ENCODE measurements at regions not wholly inside any gene's neighbourhood (a gene's known extent, or its start where the extent isn't known, plus 50 kb on each side); places are given as distances from the start of the nearest gene placed in this dataset.
"Not testable (repeated sequence)": the region's sequence is repeated elsewhere in the genome, so short reads cannot be mapped to it uniquely, and the experiment has no call there.

DNA sequence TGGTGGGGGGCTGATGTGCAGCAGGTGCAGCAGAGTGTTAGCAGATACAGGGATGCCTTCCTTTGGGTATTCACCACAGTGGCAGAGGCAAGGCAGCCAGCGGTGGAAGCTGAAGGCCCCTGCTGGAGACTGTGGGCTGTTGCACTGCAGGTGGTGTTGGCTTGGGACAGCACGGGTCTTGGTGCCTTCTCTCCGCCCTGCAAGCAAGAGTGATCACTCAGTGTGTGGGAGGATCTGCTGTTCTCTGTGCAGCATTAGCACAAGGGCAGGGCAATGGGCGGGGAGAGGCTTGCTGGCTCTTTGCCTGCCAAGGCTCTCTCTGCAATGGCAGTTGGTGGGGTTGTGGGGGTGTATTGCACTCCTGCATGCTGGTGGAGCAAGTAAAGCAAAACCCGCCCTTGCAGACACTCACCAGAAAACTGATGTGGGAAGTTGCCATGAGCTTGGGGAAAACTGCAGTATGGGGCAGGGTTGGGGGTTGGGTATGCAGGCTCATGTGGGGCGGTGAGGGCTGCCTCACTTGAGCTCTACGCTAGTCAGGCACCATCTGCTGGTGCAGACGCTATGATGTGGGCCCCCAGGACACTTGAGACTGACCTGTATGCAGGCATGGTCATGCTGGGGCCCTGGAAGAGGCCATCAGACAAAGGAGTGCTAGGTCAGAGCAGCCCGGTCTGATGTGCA is 820.8 kb upstream of the GRIA3 start:
- no peak overlapping the region for H3K9ac ChIP-seq (ENCODE audit: low read depth in 1 of 2, low read length in 2 of 2)
- no peaks in the 10 kb centered on the region for H3K4me1 ChIP-seq (ENCODE audit: control insufficient read depth in 4 of 4, insufficient read depth in 4 of 4, low read length in 3 of 4)
- TF ChIP-seq CTCF (IDR thresholded peaks at IDR 0.05; ENCODE audit: low read depth, low read length, missing input control), result no peak
- TF ChIP-seq REST (IDR thresholded peaks at IDR 0.05), result no peak
- TF ChIP-seq FOXA2 (IDR thresholded peaks at IDR 0.05), result no peak
- TF ChIP-seq HNF4A (conservative IDR thresholded peaks at IDR 0.05), result no peak
- TF ChIP-seq JUND (IDR thresholded peaks at IDR 0.05), result no peak
- TF ChIP-seq NR2F2 (IDR thresholded peaks at IDR 0.05), result no peak
- no peak for TF ChIP-seq YY1 (IDR thresholded peaks at IDR 0.05)
- TF ChIP-seq, protein P1, sequence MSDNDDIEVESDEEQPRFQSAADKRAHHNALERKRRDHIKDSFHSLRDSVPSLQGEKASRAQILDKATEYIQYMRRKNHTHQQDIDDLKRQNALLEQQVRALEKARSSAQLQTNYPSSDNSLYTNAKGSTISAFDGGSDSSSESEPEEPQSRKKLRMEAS (IDR thresholded peaks at IDR 0.05), result no peak
- TF ChIP-seq, protein P2, sequence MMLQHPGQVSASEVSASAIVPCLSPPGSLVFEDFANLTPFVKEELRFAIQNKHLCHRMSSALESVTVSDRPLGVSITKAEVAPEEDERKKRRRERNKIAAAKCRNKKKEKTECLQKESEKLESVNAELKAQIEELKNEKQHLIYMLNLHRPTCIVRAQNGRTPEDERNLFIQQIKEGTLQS (IDR thresholded peaks at IDR 0.05), result no peak
- no peak for TF ChIP-seq RXRA (IDR thresholded peaks at IDR 0.05)
- TF ChIP-seq GABPA (IDR thresholded peaks at IDR 0.05 in 1 of 2, conservative IDR thresholded peaks at IDR 0.05 in 1 of 2), result no peak
- TF ChIP-seq TAF1 (conservative IDR thresholded peaks at IDR 0.05), result no peak
- no peak for TF ChIP-seq SP1 (IDR thresholded peaks at IDR 0.05)
- TF ChIP-seq FOXA1 (IDR thresholded peaks at IDR 0.05), result no peak
- H3K36me3 ChIP-seq (ENCODE audit: control insufficient read depth in 4 of 4, insufficient read depth in 3 of 4, low read depth in 1 of 4, low read length in 3 of 4), result no peaks in the 10 kb centered on the region
- WGBS, result 69% methylated on average over 9 of the region's 9 CpGs
- no peaks in the 10 kb centered on the region for H3K27me3 ChIP-seq (ENCODE audit: control insufficient read depth in 4 of 4, insufficient read depth in 4 of 4, low read length in 3 of 4)
- no peaks in the 10 kb centered on the region for H3K9me3 ChIP-seq (ENCODE audit: control insufficient read depth in 4 of 4, low read length in 3 of 4)
- DNase-seq (ENCODE audit: low spot score), result no peak
- H3K27ac ChIP-seq (ENCODE audit: low read depth in 1 of 2, low read length in 2 of 2), result no peak overlapping the region
- H3K4me3 ChIP-seq (ENCODE audit: low read depth in 1 of 3, low read length in 3 of 3), result no peak overlapping the region

- H3K27ac ChIP-seq (ENCODE audit: low read depth in 1 of 2, low read length in 2 of 2); H3K9me3 ChIP-seq (ENCODE audit: control insufficient read depth in 4 of 4, low read length in 3 of 4); H3K4me3 ChIP-seq (ENCODE audit: low read depth in 1 of 3, low read length in 3 of 3); DNase-seq (ENCODE audit: low spot score); H3K4me1 ChIP-seq (ENCODE audit: control insufficient read depth in 4 of 4, insufficient read depth in 4 of 4, low read length in 3 of 4); H3K27me3 ChIP-seq (ENCODE audit: control insufficient read depth in 4 of 4, insufficient read depth in 4 of 4, low read length in 3 of 4); H3K36me3 ChIP-seq (ENCODE audit: control insufficient read depth in 4 of 4, insufficient read depth in 3 of 4, low read depth in 1 of 4, low read length in 3 of 4); H3K9ac ChIP-seq (ENCODE audit: low read depth in 1 of 2, low read length in 2 of 2): not testable (repeated sequence)
- WGBS, result 94% methylated on average over 13 of the region's 13 CpGs
Measured at GRCh38 chrX:122375533-122375932, 808.5 kb upstream of the GRIA3 start.
